ENCODE measurements at regions not wholly inside any gene's neighbourhood (a gene's known extent, or its start where the extent isn't known, plus 50 kb on each side); places are given as distances from the start of the nearest gene placed in this dataset.

DNA sequence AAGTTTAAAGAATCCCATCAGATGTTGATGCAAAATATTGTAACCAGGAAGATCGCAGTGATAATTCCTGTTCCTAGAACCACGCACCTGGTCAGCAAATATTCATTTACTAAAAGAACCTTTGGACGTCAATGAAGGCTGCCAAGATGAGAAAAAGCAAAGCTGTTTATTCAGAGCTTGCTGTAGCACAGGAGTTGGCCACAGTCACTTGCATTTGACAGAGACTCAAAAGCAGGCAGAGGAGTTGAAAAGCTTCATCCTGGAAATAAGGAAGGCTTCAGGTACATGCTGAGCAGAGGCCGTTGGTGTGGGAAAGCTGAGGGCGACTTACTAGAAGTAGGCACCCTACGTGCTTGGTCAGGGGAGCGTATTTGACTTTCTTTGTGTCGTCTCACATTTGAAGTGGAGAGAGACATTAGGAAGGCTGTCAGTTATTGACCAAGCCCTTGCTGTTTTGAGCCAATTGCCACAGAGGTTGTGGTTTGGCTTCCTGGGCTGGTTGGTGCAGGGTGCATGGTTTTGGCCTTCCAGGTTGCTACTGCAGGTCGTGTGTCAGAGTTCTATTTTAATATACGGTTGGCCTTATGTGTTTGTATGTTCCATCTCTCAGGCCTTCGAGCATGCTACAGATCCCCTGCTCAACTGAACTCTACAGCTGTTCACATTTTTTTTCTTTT is 289.6 kb downstream of the METTL4 start:
- DNase-seq = no peak

- no peak for DNase-seq
These were observed 278.0 kb downstream of the METTL4 start for GRCh38 chr18:2293109-2293839.

DNA sequence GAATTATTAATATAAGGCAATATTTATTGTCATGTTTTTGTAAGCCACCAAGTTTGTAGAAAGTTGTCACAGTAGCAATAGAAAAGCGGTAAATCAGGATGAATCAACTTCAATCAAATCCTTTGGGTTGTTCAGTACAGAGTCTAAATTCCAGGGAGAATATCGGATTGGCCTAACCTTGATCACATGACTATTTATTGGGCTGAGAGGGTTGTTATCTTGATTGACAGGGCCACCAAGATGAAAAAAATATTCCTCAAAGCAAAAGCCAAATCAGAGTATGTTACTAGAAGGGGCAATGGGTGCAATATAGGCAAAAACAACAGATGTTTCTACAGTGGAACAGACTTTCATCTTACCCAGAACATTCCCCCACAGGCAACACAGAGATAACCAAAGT is 270.0 kb downstream of the METTL4 start:
- no peak for DNase-seq

DNA sequence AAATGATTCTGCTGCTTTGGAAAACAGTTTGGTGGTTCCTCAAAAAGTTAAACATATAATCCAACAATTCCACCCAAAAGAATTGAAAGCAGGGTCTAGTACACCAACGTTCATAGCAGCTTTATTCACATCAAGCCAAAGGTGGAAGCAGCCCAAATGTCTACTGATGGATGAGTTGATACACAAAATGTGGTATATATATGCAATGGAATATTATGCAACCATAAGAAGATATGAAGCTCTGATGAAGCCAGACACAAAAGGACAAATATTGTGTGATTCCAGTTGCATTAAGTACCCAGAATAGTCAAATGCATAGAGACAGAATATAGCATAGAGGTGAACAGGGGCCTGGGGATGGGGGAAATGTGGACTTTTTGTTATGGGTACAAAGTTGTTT is 269.3 kb downstream of the METTL4 start:
- DNase-seq = no peak

- no peak for DNase-seq
These were observed 268.4 kb downstream of the METTL4 start for GRCh38 chr18:2302628-2303516.

GRCh38 chr18:2303517-2304238 is 267.6 kb downstream of the METTL4 start:
- no peak for DNase-seq

DNA sequence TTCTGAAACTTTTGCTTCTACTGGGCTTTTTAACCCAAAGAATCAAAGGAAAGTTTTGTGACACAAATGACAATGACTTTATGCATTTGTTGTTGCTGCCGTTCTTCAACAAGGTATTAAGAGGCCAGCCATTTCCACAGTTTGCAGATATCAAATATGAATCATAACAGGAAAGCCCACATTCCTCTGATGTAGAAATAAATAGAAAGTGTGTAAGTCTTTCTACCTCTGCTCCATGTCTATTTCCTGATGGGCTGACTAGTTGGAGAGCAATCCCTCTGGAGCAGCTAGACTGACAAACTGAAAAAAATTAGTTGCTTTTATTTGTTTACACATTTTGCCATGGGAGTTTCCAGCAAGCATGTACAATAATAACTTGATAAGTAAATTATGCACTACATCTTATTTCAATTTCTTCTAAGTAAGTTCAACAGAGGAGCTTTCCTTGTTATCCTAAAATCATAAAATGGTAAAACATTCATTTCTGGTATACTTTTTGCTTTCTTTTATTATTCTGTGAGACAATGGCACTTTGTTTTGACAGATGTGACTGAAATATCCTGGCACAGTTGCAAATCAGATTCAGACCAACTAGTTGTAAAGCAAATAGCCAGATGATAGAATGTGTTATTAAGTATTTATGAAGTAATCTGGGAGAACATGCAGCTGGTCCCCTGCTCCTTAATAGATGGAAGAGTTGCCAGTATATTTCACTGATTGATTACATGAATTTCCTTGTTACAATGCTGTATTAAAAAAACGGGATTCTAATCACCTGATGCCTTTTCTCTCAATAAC is 266.7 kb downstream of the METTL4 start:
- DNase-seq = no peak

DNA sequence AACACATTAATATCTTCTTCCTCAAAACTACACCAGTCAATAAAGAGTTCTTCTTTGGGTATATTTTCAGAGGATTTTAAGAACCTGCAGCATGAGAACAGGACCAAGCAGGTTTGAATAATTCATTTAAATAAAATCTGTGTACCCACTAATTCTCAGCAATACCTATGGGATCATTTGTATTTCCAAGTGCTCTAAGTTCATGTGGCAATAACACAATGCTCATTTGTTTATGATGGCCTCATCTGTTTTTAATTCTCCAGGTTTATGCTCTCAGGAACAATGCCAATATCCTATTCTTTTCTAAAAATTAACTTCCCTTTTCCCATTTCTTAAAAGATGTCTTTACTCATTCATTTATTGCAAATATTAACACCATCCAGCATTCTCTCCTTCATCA is 264.7 kb downstream of the METTL4 start:
- no peak for DNase-seq

GRCh38 chr18:2310886-2311285 is 260.4 kb downstream of the METTL4 start:
- no peak for DNase-seq

GRCh38 chr18:2312440-2312839 is 258.9 kb downstream of the METTL4 start:
- no peak for DNase-seq

- no peak for DNase-seq
These were observed 258.0 kb downstream of the METTL4 start for GRCh38 chr18:2313332-2313731.

GRCh38 chr18:2316082-2316750 is 255.1 kb downstream of the METTL4 start:
- DNase-seq = no peak

- DNase-seq = no peak
These were observed 254.3 kb downstream of the METTL4 start for GRCh38 chr18:2316751-2317696.

- DNase-seq = no peak
These were observed 246.8 kb downstream of the METTL4 start for GRCh38 chr18:2324459-2324858.

- no peak for DNase-seq
These were observed 245.9 kb downstream of the METTL4 start for GRCh38 chr18:2325308-2325849.

GRCh38 chr18:2325933-2326332 is 245.4 kb downstream of the METTL4 start:
- DNase-seq = no peak

GRCh38 chr18:2326999-2327398 is 244.3 kb downstream of the METTL4 start:
- no peak for DNase-seq

DNA sequence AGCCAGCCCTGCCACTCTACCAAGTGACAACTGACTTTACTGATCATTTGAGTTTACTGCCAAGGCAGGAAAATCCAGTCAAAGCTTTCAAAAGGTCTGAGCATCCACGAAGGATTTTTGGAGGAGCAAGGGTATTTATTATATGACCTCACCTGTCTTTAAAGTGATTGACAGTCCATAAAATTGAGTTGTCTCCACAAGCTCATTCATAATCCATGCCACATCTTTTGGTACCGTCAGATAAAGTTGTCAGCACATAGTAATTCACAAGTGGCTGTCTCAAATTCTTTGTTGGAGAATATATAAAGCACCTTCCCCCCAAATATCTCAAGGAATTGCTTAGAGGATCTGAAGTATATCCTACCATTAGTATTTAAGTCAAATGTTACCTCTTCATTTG is 240.5 kb downstream of the METTL4 start:
- DNase-seq = no peak

DNA sequence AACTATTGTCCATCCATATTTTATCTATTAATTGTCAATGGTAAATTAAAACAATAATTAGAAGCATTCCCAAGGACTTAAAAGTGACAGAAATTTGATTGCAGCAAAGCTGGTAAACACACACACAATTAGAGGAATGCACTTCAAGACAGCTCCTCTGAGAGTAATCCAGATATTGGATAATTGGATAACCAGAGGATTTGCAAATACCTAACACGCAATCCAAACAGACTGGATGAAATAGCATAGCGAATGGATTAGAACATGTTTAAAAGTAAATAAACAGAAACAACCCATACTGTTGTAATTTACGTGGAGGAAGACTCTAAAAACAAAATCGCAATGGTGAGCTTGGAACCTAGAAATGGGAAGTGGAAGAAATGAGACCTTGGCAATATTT is 239.8 kb downstream of the METTL4 start:
- no peak for DNase-seq

Data from right forelimb (tissue), 1 donor.